ENCODE measurements at regions not wholly inside any gene's neighbourhood (a gene's known extent, or its start where the extent isn't known, plus 50 kb on each side); places are given as distances from the start of the nearest gene placed in this dataset.
A peak's percentile ranks its signal among the peaks of the same experiment; 100 is the strongest.

GRCh38 chr4:23614284-23614892, 275.5 kb downstream of the PPARGC1A start:
- Histone ChIP-seq H3K36me3 (no peaks in the 10 kb centered on the region), H3K4me3 (ENCODE audit: low read depth, low read length) (no peak overlapping the region), H3K27me3 (no peaks in the 10 kb centered on the region), H3K4me1 (no peaks in the 10 kb centered on the region), H3K9me3 (no peaks in the 10 kb centered on the region)
- TF ChIP-seq CTCF (IDR thresholded peaks at IDR 0.05; ENCODE audit: low read depth, low read length) = peak; percentile 68
- peak; percentile 44 for DNase-seq

- H3K9me3 ChIP-seq = no peaks in the 10 kb centered on the region
- no peak for TF ChIP-seq CTCF (IDR thresholded peaks at IDR 0.05; ENCODE audit: low read depth, low read length)
- no peak overlapping the region for H3K4me3 ChIP-seq (ENCODE audit: low read depth, low read length)
- H3K4me1 ChIP-seq = no peaks in the 10 kb centered on the region
- H3K36me3 ChIP-seq = no peaks in the 10 kb centered on the region
- H3K27me3 ChIP-seq = no peaks in the 10 kb centered on the region
- no peak for DNase-seq
These were observed 276.1 kb downstream of the PPARGC1A start for GRCh38 chr4:23613782-23614181.

GRCh38 chr4:23602720-23603119, 287.1 kb downstream of the PPARGC1A start:
- no peak for DNase-seq
- Histone ChIP-seq H3K4me1 (no peaks in the 10 kb centered on the region), H3K4me3 (ENCODE audit: low read depth, low read length) (no peak overlapping the region), H3K36me3 (no peaks in the 10 kb centered on the region), H3K27me3 (no peaks in the 10 kb centered on the region), H3K9me3 (no peaks in the 10 kb centered on the region)
- TF ChIP-seq CTCF (IDR thresholded peaks at IDR 0.05; ENCODE audit: low read depth, low read length) = no peak

GRCh38 chr4:23594125-23594524, 295.7 kb downstream of the PPARGC1A start:
- Histone ChIP-seq H3K4me1 (no peaks in the 10 kb centered on the region), H3K36me3 (no peaks in the 10 kb centered on the region), H3K27me3 (no peaks in the 10 kb centered on the region), H3K4me3 (ENCODE audit: low read depth, low read length) (no peak overlapping the region), H3K9me3 (no peaks in the 10 kb centered on the region)
- DNase-seq = no peak
- TF ChIP-seq CTCF (IDR thresholded peaks at IDR 0.05; ENCODE audit: low read depth, low read length) = no peak

- Histone ChIP-seq H3K4me1 (no peaks in the 10 kb centered on the region), H3K27me3 (no peaks in the 10 kb centered on the region), H3K36me3 (no peaks in the 10 kb centered on the region), H3K9me3 (no peaks in the 10 kb centered on the region), H3K4me3 (ENCODE audit: low read depth, low read length) (no peak overlapping the region)
- TF ChIP-seq CTCF (IDR thresholded peaks at IDR 0.05; ENCODE audit: low read depth, low read length) = no peak
- no peak for DNase-seq
These were observed 299.4 kb downstream of the PPARGC1A start for GRCh38 chr4:23590431-23590830.

GRCh38 chr4:23584024-23584423, 305.8 kb downstream of the PPARGC1A start:
- Histone ChIP-seq H3K27me3 (no peaks in the 10 kb centered on the region), H3K36me3 (no peaks in the 10 kb centered on the region), H3K9me3 (no peaks in the 10 kb centered on the region), H3K4me3 (ENCODE audit: low read depth, low read length) (no peak overlapping the region), H3K4me1 (no peaks in the 10 kb centered on the region)
- TF ChIP-seq CTCF (IDR thresholded peaks at IDR 0.05; ENCODE audit: low read depth, low read length) = no peak
- no peak for DNase-seq

All from BE2C (cell line).